GM23338 (cell line): ENCODE measurements at regions not wholly inside any gene's neighbourhood (a gene's known extent, or its start where the extent isn't known, plus 50 kb on each side); places are given as distances from the start of the nearest gene placed in this dataset.

Source experiments
- ATAC-seq: fragments of 200-7000 bp; cut with Tn5 transposase; 3 replicates; pipeline ENCODE4 v1.9.1; 2020
- DNase-seq: peaks from one replicate; pipeline ENCODE4 v3.0.0-alpha.2; 2015; ENCODE audit warnings: low spot score
- H2AFZ ChIP-seq: fragments of 200-600 bp; sonication (generic); 2 replicates; pipeline ENCODE4 v1.8.0; 2016; ENCODE audit warnings: antibody characterized with exemption, mild to moderate bottlenecking, moderate library complexity
- H3F3A ChIP-seq: fragments of 200-600 bp; sonication (generic); replicated peaks from 2 replicates; pipeline ENCODE4 v1.8.0; 2017; ENCODE audit warnings: antibody characterized with exemption, mixed run types, low read depth
- H3K27ac ChIP-seq: fragments of 200-600 bp; sonication (generic); 2 replicates; pipeline ENCODE4 v1.6.1; 2016; ENCODE audit warnings: low read depth
- H3K27me3 ChIP-seq: fragments of 200-600 bp; sonication (generic); 2 replicates; pipeline ENCODE4 v1.8.0; 2016; ENCODE audit warnings: mild to moderate bottlenecking, mixed run types, moderate library complexity; ENCODE audit not compliant: insufficient read depth
- H3K36me3 ChIP-seq: fragments of 200-600 bp; sonication (generic); 2 replicates; pipeline ENCODE4 v1.8.0; 2016; ENCODE audit warnings: mild to moderate bottlenecking; ENCODE audit not compliant: insufficient read depth
- H3K4me1 ChIP-seq: fragments of 200-600 bp; sonication (generic); 2 replicates; pipeline ENCODE4 v1.8.0; 2016; ENCODE audit warnings: mild to moderate bottlenecking, moderate library complexity; ENCODE audit not compliant: insufficient read depth
- H3K4me2 ChIP-seq: fragments of 200-600 bp; sonication (generic); 2 replicates; pipeline ENCODE4 v1.7.1; 2017; ENCODE audit warnings: mixed run types
- H3K4me3 ChIP-seq: fragments of 200-600 bp; sonication (generic); 2 replicates; pipeline ENCODE4 v1.6.1; 2016; ENCODE audit warnings: mixed run types
- H3K79me2 ChIP-seq: fragments of 200-600 bp; sonication (generic); replicated peaks from 2 replicates; pipeline ENCODE4 v1.8.0; 2017; ENCODE audit warnings: mild to moderate bottlenecking; ENCODE audit not compliant: insufficient read depth
- H3K9me2 ChIP-seq: fragments of 200-600 bp; sonication (generic); 2 replicates; pipeline ENCODE4 v1.8.0; 2017; ENCODE audit not compliant: insufficient read depth
- H4K20me1 ChIP-seq: fragments of 200-600 bp; sonication (generic); replicated peaks from 2 replicates; pipeline ENCODE4 v1.8.0; 2017; ENCODE audit warnings: mild to moderate bottlenecking; ENCODE audit not compliant: insufficient read depth
- H3K27ac Mint-ChIP-seq: 2 replicates; pipeline ENCODE4 v1.8.0; 2020; ENCODE audit warnings: inconsistent platforms, mild to moderate bottlenecking, moderate library complexity, mixed read lengths
- H3K27me3 Mint-ChIP-seq: 3 replicates; pipeline ENCODE4 v1.8.0; 2022; ENCODE audit warnings: low read depth, mild to moderate bottlenecking, moderate library complexity, mixed read lengths, inconsistent platforms; ENCODE audit not compliant: insufficient read depth, poor library complexity
- H3K36me3 Mint-ChIP-seq: 3 replicates; pipeline ENCODE4 v1.8.0; 2021; ENCODE audit warnings: low read depth, mild to moderate bottlenecking, inconsistent platforms, moderate library complexity, mixed read lengths
- H3K4me1 Mint-ChIP-seq: 3 replicates; pipeline ENCODE4 v1.8.0; 2020; ENCODE audit warnings: mild to moderate bottlenecking, inconsistent platforms, mixed read lengths
- H3K4me3 Mint-ChIP-seq: 3 replicates; pipeline ENCODE4 v1.8.0; 2021; ENCODE audit warnings: moderate library complexity, mild to moderate bottlenecking, inconsistent platforms, mixed read lengths
- H3K9me3 Mint-ChIP-seq: 3 replicates; pipeline ENCODE4 v1.8.0; 2020; ENCODE audit warnings: moderate library complexity, mild to moderate bottlenecking, inconsistent platforms, mixed read lengths
- CREB1 ChIP-seq: fragments of 250-450 bp; sonication (Bioruptor Pico); IDR thresholded peaks from 2 replicates; pipeline ENCODE4 v1.5.0; 2020; ENCODE audit warnings: low read depth, mild to moderate bottlenecking, moderate library complexity
- CTCF ChIP-seq, 2 experiments: fragments of 200-600 bp in 1 of 2; sonication (generic) in 1 of 2; conservative IDR thresholded peaks; 2 replicates each; pipeline versions ENCODE4 v1.5.1 to v1.6.1; 2016 to 2017; ENCODE audit warnings: antibody characterized with exemption in 2 of 2, low read depth in 2 of 2, mild to moderate bottlenecking in 2 of 2, moderate library complexity in 1 of 2
- EZH2phosphoT487 ChIP-seq: fragments of 200-600 bp; sonication (generic); IDR thresholded peaks from one replicate; pipeline ENCODE4 v1.8.1; 2018; ENCODE audit warnings: antibody characterized with exemption; ENCODE audit not compliant: unreplicated experiment
- JUNB ChIP-seq: IDR thresholded peaks from one replicate; pipeline ENCODE4 v1.6.1; 2016; ENCODE audit warnings: antibody characterized with exemption; ENCODE audit not compliant: unreplicated experiment
- NANOG ChIP-seq: IDR thresholded peaks from 2 replicates; pipeline ENCODE4 v1.6.1; 2016; ENCODE audit warnings: antibody characterized with exemption, borderline replicate concordance
- POLR2AphosphoS5 ChIP-seq: IDR thresholded peaks from 2 replicates; pipeline ENCODE4 v1.6.1; 2016; ENCODE audit warnings: antibody characterized with exemption, low read depth
- STAT1 ChIP-seq: IDR thresholded peaks from one replicate; pipeline ENCODE4 v1.6.1; 2016; ENCODE audit warnings: antibody characterized with exemption; ENCODE audit not compliant: unreplicated experiment
- ZNF114 ChIP-seq: fragments of 250-450 bp; sonication (Bioruptor Pico); IDR thresholded peaks from 2 replicates; pipeline ENCODE4 v1.5.0; 2020; ENCODE audit warnings: mild to moderate bottlenecking, moderate library complexity
- ZNF331 ChIP-seq: fragments of 250-450 bp; sonication (Bioruptor Pico); IDR thresholded peaks from 2 replicates; pipeline ENCODE4 v1.5.0; 2020; ENCODE audit warnings: low read depth, mild to moderate bottlenecking, moderate library complexity
- ZNF462 ChIP-seq: fragments of 250-450 bp; sonication (Bioruptor Pico); IDR thresholded peaks from 2 replicates; pipeline ENCODE4 v1.5.0; 2020; ENCODE audit warnings: mild to moderate bottlenecking, moderate library complexity
- TF ChIP-seq, protein P1 (sequence below): IDR thresholded peaks from 2 replicates; pipeline ENCODE4 v1.6.1; 2016; ENCODE audit warnings: antibody characterized with exemption

- Histone ChIP-seq H3F3A (peaks cover 11% of the 10 kb centered on the region; the same call in 1 of the 2 replicates), H4K20me1 (no peaks in the 10 kb centered on the region), H3K4me3 (no peak overlapping the region), H3K9me2 (no peaks in the 10 kb centered on the region; the same call in 1 of the 2 replicates), H3K79me2 (no peaks in the 10 kb centered on the region), H2AFZ (no peak overlapping the region), H3K27me3 (peaks cover 22% of the 10 kb centered on the region), H3K4me2 (0 out of 2 replicates have a peak overlapping the region, but pooled peaks have one; percentile 23), H3K27ac (no peak overlapping the region), H3K36me3 (no peaks in the 10 kb centered on the region), H3K4me1 (peaks cover 27% of the 10 kb centered on the region)
- peak; percentile 8; the same call in 2 of the 3 replicates for ATAC-seq
- Mint-ChIP-seq H3K9me3 (no peaks in the 10 kb centered on the region), H3K4me3 (no peak overlapping the region; the same call in 2 of the 3 replicates), H3K27me3 (peaks cover 6% of the 10 kb centered on the region), H3K36me3 (no peaks in the 10 kb centered on the region), H3K4me1 (peaks cover 24% of the 10 kb centered on the region), H3K27ac (no peak overlapping the region)
- TF ChIP-seq, protein P1, sequence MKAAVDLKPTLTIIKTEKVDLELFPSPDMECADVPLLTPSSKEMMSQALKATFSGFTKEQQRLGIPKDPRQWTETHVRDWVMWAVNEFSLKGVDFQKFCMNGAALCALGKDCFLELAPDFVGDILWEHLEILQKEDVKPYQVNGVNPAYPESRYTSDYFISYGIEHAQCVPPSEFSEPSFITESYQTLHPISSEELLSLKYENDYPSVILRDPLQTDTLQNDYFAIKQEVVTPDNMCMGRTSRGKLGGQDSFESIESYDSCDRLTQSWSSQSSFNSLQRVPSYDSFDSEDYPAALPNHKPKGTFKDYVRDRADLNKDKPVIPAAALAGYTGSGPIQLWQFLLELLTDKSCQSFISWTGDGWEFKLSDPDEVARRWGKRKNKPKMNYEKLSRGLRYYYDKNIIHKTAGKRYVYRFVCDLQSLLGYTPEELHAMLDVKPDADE, result no peak
- no peak for TF ChIP-seq ZNF331 (CRISPR knock-in tag)
- no peak for TF ChIP-seq POLR2AphosphoS5
- no peak for TF ChIP-seq EZH2phosphoT487
- no peak for DNase-seq
Measured at GRCh38 chr1:59143811-59144210, 153.1 kb upstream of the FGGY start.

DNA sequence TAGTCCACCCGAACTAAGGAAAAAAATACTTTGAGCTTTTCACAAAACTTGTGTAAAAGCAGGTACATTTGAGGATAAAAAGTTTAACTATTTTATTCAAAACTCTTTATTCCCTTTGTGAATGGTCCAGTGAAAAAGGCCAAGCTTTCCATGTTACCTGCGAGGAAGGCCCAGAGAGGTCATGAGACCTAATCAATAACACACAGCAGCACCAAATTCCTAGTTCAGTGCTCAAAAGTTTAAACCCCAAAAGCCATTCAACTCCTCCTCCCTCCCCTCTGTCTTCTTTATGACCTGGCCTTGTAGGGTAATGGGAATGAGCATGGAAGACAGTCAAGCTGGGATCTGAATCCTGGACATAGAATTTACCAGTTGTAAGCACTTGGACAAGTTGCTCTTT is 151.9 kb upstream of the FGGY start:
- Histone ChIP-seq H4K20me1 (no peaks in the 10 kb centered on the region), H3K9me2 (no peaks in the 10 kb centered on the region; the same call in 1 of the 2 replicates), H3F3A (peaks cover 11% of the 10 kb centered on the region; the same call in 1 of the 2 replicates), H3K27ac (no peak overlapping the region), H3K4me1 (peaks cover 27% of the 10 kb centered on the region), H3K4me3 (no peak overlapping the region), H2AFZ (no peak overlapping the region), H3K4me2 (no peak overlapping the region), H3K79me2 (no peaks in the 10 kb centered on the region), H3K27me3 (peaks cover 22% of the 10 kb centered on the region), H3K36me3 (no peaks in the 10 kb centered on the region)
- H3K27me3 Mint-ChIP-seq, result peaks cover 6% of the 10 kb centered on the region
- no peak overlapping the region for H3K27ac Mint-ChIP-seq
- no peaks in the 10 kb centered on the region for H3K36me3 Mint-ChIP-seq
- H3K4me1 Mint-ChIP-seq, result peaks cover 24% of the 10 kb centered on the region
- ATAC-seq (no peak), DNase-seq (no peak)
- no peak overlapping the region for H3K4me3 Mint-ChIP-seq
- H3K9me3 Mint-ChIP-seq, result no peaks in the 10 kb centered on the region
- TF ChIP-seq ZNF331 (CRISPR knock-in tag) (no peak), CREB1 (no peak), EZH2phosphoT487 (no peak), CTCF (conservative IDR thresholded peaks at IDR 0.05; ENCODE audit: low read depth in 2 of 2) (no peak), ZNF114 (CRISPR knock-in tag) (no peak), STAT1 (no peak), JUNB (no peak), NANOG (no peak), POLR2AphosphoS5 (no peak), ZNF462 (no peak)
- TF ChIP-seq, protein P1, result no peak
